HG03039 (cell line): ENCODE measurements at regions not wholly inside any gene's neighbourhood (a gene's known extent, or its start where the extent isn't known, plus 50 kb on each side); places are given as distances from the start of the nearest gene placed in this dataset.
"Not testable (repeated sequence)": the region's sequence is repeated elsewhere in the genome, so short reads cannot be mapped to it uniquely, and the experiment has no call there.

Source experiments
- ATAC-seq: cut with Tn5 transposase; IDR thresholded peaks from one replicate; pipeline ENCODE4 v1.9.1; 2021; ENCODE audit warnings: mild to moderate bottlenecking, moderate library complexity; ENCODE audit not compliant: unreplicated experiment

DNA sequence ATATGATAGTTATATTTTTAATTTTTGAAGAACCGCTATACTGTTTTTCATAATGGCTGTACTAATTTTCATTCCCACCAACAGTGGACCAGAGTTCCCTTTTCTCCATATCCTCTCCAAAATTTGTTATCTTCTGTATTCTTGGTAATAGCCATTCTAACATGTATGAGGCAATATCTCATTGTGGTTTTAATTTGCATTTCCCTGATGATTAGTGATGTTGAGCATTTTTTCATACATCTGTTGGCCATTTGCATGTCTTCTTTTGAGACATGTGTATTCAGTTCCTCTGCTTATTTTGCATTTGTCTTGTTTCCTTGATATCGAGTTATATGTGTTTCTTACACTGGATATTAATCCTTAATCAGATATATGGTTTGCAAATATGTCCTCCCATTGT is 770.8 kb upstream of the MBL2 start:
- ATAC-seq, result no peak

DNA sequence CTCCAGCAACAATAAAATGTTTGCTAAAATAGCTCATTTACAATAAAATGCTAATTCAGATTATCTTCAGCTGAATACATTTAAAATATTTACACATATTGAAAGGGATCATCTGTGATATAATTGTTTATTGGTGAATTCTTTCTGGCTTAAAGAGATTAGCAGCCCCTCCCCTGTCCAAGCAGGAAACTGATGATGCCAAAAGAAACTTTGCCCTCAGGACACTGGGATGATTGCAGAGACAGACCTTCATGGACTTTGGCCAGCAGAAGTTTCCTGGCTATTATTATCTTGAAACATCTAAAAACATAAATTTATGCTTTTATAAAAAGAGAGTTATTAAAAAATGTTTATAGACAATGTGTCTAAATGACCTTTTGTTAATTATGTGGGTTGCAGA is 764.9 kb upstream of the MBL2 start:
- no peak for ATAC-seq

DNA sequence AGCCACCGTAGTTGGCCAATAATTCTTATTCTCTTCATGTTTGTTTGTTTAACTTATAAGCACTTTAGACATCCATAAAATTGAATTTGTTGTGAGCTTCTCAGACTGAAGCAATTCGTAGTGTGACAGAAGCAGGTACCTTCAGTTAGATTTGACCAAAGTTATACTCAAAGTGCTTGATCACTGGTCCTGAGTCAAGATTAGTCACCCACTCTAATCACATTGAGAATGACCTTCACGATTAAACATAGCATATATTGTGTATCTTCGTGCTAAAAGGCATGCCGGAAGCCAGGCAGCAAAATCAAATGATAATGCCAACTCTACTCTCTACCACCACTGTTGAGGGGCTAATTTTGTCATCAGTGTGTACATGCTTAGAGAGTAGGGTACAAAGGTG is 763.7 kb upstream of the MBL2 start:
- ATAC-seq, result no peak

DNA sequence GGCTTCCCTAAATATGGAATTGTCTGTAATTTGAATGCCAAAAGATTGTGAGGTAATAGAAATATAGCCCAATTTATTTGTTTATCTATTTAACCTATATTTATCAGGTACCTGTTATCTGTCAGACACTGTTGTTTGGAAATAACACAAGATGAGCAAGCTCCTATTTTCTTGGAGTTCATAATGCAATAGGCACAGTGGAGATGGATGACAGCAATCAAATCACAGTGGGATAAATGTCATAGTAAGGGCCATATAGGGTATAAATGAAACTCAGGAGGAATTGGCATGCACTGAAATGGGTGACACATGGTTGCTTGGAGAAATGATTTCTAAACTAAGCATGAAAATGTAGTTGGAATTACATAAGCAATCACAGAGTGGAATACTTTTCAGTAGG is 761.8 kb upstream of the MBL2 start:
- ATAC-seq, result no peak

DNA sequence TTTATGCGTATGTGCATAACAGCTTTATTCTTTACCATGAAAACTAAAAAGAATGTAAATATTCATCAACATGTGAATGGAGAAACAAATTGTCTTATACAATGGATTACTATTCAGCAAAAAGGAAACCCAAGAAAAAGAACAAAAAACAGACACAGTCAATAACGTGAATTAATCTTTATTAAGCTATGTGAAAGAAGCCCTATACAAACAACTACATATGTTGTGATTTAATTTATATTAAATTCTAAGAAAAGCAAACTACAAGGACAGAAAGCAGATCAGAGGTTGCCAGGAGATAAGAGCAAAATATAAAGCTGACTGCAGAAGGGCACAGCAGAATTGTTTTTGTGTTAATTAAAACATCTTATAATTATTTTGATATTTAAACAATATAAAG is 756.4 kb upstream of the MBL2 start:
- ATAC-seq, result no peak

DNA sequence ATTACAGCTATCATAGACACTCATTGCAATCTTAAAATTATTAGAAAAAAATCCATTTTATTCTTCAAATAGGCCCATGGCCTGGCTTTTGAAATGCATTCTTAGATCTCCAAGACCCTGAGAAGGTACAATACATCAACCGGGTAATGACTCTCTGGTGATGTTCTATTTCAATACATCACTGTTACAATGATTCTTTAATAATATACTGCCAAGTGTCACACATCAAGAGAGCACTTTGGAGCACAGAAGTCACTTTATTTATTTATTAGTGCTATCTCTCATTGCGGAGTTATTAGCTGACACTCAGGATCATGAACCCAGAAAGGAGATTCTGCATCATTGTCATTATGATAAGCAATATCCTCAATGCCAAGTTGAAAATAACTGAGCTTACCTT is 748.5 kb upstream of the MBL2 start:
- ATAC-seq, result no peak

DNA sequence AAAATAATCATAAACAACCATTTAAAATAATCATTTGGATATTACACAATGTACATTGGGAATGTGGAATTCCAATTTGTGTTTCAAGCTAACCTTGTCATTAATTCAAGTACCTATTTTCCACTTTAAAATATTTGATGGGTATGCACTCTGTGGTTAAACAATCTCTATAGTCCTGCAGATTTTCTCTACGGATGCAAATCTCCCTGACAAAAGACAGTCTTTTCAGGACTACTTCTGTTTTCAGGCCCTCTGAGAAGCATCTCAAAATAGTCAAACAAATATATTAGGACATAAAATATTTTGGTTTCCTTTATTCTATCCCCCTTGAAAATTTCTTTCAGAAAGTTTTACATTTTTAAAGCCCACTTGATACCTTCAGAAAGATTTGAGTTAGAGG is 735.6 kb upstream of the MBL2 start:
- no peak for ATAC-seq

DNA sequence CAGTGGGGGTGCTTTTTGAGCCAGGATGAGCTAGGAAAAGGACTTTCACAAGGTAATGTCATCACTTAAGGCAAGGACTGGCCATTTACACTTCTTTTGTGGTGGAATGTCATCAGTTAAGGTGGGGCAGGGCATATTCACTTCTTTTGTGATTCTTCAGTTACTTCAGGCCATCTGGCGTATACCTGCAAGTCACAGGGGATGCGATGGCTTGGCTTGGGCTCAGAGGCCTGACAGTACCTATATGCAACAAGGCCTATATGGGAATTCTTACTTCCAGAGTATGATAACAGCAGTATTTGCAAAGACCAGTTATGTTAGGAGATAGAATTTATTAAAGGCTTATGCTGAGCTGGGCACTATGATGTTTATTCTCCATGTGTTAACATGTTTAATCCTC is 731.9 kb upstream of the MBL2 start:
- ATAC-seq, result not testable (repeated sequence)

DNA sequence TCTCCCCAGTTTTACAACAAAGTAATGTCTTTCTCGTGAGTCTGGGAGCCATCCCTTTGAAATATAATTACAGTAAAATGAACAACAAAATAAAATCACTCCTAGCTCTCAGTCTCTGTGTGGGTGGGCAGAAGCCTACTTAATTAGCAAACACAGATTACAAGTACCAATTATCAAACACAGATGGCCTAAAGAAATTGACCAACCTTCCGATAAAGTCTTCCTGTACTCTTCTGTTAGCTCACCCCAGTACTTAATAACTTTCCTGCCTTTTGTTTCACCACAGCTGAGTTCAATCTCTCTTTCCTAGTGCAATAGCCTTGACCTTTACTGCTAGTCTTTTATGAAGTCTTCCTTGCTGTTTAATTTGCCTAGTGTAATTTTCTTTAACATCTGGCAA is 719.2 kb upstream of the MBL2 start:
- ATAC-seq, result no peak

DNA sequence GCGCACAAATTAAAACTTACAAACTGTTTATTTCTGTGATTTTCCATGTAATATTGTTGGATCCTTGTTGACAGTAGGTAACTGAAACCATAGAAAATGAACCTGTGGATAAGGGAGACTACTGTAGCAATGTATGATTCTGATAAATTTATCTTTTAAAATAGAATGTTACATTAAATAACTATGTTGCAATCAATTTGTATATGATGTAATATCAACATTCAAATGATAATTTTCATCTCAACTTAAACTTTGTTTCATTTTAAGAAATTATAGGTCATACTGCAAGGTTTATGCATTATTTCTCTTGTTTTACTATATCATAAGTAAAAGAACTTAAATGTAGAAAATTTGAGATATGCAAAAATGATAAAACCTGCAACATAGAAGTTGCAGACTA is 718.0 kb upstream of the MBL2 start:
- no peak for ATAC-seq

DNA sequence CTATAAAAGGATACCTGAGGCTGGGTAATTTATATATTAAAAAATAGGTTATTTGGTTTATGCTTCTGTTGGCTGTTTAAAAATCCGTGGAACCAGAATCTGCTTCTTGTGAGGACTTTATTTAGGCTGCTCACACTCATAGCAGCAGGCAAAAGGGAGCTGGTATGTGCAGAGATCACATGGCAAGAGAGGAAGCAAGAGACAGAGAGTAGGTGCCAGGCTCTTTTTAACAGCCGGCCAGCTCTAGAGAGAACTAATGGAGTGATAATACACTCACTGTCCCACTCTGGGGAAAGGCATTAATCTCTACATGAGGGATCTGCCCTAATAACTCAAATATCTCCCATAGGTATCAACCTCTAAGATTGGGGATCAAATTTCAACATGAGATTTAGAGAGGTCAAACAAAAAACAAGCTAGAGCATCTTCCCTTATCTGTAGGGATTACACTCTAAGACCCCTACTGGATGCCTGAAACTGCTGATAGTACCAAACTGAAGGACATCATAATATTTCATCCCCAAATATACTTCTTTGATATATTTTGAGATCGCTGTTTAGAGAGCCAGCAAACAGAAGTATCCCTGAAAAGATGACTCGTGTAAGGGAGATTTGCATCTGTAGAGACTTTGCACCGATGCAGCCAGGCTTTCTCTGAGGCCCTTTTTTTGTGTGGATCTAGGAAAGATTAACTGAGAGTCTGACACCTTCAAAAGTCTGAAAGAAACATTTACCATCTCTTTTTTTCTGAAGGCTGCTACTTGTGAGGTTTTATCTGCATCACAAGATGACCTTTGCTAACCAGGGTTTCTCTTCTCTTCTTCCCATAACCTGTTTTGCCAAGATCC is 717.0 kb upstream of the MBL2 start:
- ATAC-seq, result no peak

DNA sequence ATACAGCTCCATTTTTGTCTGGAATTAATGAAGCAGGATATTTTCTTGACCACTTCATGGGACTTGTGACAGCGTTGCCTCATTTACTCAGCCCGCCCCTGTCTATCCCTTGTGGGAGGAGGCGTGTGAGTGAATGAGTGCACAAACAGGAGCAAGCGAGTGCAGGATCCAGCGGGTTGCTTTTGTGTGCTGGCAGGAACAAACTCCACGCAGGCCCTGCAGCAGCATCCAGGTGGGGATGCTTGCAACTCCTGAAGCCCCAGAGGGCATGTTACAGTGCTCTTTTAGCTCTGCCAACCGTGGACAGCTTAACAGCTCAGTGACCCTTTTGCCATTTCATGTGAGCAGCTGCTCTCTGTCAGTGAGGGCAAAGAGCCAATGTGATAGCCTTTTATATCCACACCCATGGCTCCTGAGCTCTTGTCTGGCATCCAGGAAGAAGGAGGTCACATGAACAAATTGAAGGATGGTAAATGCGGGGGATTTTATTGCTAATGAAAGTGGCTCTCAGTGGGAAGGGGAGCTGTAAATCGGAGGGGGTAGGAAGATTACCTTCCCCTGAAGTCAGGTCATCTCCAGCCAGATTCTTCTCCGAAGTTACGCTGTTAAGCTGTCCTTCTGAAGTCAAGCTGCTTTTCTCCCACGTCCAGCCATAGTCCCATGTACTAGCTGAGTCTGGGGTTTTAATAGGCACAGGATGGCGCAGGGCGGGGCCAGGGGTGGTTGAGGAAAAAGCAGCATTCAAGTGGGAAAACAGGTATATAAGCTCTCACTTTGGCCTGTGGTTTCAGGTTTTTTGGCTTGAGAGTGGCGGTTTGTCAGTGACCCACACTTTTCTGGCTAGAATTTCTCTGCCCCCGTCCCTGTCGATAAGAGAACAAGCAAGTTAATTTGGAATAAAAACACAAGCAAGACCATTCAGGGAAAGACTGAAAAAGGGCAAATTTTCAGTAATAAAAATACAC is 714.7 kb upstream of the MBL2 start:
- no peak for ATAC-seq

DNA sequence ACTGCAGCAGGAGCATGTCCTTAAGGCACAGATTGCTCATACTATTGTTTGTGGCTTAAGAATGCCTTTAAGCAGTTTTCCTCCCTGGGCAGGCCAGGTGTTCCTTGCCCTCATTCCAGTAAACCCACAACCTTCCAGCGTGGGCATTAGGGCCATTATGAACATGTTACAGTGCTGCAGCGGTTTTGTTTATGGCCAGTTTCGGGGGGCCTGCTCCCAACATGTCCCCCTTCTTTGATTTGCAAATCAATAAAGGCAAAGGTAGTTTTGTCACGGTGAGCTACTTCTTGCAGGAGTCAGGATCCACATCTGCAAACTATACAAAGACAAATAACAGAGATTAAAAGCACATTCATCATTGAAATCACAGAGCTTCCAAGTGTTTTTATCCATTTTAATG is 712.8 kb upstream of the MBL2 start:
- ATAC-seq, result not testable (repeated sequence)

DNA sequence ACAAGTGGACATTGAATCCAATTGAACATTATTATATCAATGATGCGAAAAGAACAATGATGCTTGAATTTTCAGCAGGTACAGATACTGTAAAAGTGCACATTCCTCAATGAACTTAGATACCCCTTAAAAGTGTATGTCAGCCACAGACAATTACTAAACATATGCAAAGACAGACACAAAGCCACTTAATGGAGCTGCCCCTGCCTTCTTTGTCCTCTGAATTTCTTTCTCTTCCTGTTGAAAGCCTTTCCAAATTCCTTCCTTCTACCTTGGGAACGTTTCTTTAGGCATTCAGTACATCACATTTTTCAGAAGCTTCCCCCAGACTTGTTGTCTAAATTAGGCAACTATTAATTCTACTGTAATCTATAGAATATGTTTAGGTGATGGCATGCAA is 706.8 kb upstream of the MBL2 start:
- ATAC-seq, result no peak

DNA sequence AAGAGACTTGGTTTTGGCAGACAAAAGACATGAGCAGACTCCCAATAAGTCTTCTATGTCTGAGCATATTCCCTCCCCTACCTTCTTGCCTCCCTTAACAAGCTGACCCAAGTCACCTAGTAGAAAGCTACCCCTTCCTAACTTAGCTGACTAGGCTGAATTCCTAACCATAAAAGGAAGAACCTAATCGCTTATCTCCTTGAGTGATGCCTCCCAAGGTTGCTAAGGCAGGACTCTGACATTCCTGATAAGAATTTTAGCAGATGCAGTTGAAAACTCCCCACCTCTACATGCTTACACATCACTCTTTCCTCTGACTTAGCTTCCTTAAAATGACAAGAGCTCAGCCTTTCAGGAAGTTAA is 704.7 kb upstream of the MBL2 start:
- ATAC-seq, result no peak

DNA sequence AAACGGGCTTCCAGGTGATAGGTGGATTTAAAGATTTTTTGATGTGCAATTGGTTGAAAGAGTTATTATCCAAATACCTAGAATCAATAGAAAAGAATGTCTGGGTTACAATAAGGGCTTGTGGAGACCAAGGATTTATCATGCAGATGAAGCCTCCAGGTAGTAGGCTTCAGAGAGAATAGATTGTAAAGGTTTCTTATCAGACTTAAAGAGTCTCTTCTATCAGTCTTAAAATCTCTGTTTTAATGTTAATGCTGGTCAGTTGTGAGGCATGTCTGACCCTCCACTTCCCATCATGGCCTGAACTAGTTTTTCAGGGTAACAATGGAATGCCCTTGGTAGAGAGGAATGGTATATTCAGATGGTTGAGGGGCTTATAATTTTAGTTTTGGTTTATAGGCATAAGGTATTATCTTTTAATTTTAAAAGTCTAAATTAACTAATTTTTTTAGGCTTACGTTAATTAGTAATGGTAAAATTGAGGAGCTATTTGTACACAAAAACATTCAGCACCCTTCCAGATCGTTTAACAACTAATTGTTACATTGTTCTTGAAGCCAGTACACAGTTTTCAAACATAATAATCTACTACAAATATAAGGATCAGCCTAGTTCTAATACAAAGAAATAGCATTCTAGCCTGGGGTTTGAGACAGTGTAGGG is 704.2 kb upstream of the MBL2 start:
- no peak for ATAC-seq

DNA sequence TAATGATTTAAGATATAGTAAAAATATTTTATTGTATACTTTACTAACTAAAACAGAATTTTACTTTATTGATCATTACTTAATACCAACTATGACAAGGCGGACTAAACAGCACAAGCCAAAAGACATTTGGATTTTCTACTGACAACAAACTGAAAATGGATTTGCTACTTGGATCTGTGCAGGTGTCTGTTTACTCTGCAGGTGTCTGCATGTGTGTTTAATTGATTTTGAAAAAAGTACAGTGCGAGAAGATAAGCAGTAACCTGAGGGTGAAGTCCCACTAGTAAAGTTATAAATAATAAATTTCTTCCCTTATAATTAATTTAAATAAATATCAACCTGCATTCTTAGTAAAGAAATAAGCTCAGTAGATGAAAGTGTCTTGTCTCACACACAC is 696.8 kb upstream of the MBL2 start:
- no peak for ATAC-seq

DNA sequence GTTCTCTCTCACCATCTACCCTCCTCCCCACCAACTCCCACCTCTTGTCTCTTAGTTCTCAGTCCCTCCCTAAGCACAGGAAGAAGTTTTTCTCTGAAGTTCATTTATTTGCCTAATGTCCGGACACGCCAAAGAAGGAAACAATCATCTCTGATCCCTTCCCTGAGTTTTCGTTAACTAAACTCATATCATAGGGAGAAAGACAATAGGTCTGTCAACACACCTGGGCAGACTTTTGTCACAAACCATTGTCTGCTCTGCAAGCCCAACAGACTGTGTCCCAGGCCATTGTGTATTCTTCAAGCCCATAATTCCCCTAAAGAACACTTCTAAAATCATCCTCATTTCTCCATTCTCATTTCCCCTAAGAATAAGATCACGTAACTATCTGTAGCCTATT is 691.0 kb upstream of the MBL2 start:
- ATAC-seq, result no peak

DNA sequence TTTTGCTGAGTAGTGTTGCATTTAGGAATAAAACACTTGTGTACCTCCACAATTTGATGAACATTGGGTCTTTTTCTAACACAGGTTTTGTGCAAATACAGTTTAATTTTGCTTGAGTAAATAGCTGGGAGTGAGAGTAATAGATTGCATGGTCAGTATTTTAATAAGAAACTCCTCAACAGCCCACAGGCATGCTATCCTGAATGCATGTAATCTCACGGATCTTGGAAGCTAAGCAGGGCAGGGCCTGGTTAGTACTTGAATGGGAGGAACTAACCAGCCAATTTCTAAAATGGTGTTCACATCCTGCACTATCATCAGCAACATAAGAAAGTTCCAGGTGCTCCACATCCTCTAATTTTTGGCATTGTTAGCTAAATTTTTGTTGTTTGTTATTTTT is 685.4 kb upstream of the MBL2 start:
- ATAC-seq, result no peak

DNA sequence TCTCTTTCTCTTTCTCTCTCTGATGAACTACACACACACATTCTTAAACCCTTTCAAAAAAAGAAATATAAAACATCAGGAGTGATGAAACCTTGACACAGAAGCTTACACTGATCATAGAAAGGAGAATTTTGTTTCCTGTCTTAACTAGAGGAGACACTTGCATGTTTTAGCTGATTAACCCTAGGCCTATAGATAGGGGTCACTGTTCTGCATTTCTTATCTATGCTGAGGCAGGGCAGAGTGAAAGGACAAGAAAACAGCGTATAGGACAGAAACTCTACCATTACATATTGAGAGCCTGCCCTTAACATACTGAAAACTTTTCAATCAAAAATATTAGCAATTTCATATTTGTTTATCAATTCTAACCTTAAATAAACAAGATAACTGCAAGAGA is 680.6 kb upstream of the MBL2 start:
- ATAC-seq, result no peak

DNA sequence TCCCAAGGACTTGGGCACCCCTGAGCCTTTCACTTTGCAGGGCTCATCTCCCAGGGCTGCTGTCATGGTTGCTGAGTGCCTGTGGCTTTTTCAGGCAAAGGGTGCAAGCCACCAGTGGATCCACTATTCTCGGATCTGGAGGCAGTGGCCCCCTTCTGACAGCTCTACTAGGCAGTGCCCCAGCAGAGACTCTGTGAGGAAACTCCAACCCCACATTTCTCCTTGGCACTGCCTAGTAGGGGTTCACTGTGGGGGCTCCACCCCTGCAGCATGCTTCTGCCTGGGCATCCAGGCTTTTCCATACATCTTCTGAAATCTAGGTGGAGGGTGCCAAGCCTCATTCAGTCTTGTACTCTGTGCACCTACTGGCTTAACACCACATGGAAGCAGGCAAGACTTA is 675.0 kb upstream of the MBL2 start:
- ATAC-seq, result no peak

DNA sequence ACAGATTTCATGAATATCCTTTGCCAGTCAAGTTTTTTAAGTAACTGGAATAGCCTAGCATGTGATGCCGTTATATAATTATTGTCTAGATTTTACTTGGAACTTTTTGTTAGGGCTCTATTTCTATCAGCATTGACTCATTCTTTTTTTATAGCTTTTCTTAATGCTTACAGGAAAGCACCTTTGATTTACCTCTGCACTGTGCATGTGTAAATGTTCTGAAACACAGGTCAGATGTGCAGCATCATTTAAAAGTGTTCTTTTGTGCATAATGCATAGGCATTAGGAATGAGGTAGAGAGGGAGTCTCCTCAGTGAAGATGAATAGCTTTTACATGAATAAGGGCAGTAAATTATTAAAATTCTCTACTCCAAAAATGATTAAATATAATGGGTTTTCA is 669.3 kb upstream of the MBL2 start:
- ATAC-seq, result no peak
